HFF-Myc (cell line): ENCODE measurements at regions not wholly inside any gene's neighbourhood (a gene's known extent, or its start where the extent isn't known, plus 50 kb on each side); places are given as distances from the start of the nearest gene placed in this dataset.

ENCODE experiments used
- DNase-seq: peaks from one replicate; pipeline ENCODE4 v3.0.0-alpha.2; 2011; ENCODE audit warnings: low read depth; ENCODE audit errors: extremely low read depth
- H3K4me3 ChIP-seq: replicated peaks from 2 replicates; pipeline ENCODE4 v1.5.1; 2011; ENCODE audit warnings: low read depth, mild to moderate bottlenecking, control low read depth, low read length
- TF ChIP-seq, protein P1 (sequence below): IDR thresholded peaks from 2 replicates; pipeline ENCODE4 v1.5.1; 2012; ENCODE audit warnings: mild to moderate bottlenecking, low read depth, low read length, control low read depth; ENCODE audit errors: missing control alignments

DNA sequence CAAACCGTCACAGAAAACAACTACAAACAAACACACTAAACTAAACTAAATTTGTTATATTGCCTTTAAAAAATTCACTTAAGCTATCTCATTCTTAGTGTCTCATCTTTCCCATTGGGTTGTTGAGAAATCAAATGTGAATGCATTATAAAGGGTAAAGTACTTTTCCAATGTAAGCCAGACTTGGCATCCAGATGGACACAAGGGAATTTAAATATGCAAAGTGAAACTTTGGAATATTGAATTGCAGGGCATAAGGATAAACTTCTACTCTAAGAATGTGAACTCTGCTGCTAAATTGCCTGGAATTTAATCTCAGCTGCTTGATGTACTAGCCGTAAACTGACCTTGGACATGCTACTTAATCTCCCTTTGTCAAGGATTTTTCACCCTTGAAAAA lies 1554.6 kb downstream of the CDH8 start:
- no peak for DNase-seq
- TF ChIP-seq, protein P1, sequence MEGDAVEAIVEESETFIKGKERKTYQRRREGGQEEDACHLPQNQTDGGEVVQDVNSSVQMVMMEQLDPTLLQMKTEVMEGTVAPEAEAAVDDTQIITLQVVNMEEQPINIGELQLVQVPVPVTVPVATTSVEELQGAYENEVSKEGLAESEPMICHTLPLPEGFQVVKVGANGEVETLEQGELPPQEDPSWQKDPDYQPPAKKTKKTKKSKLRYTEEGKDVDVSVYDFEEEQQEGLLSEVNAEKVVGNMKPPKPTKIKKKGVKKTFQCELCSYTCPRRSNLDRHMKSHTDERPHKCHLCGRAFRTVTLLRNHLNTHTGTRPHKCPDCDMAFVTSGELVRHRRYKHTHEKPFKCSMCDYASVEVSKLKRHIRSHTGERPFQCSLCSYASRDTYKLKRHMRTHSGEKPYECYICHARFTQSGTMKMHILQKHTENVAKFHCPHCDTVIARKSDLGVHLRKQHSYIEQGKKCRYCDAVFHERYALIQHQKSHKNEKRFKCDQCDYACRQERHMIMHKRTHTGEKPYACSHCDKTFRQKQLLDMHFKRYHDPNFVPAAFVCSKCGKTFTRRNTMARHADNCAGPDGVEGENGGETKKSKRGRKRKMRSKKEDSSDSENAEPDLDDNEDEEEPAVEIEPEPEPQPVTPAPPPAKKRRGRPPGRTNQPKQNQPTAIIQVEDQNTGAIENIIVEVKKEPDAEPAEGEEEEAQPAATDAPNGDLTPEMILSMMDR = no peak

DNA sequence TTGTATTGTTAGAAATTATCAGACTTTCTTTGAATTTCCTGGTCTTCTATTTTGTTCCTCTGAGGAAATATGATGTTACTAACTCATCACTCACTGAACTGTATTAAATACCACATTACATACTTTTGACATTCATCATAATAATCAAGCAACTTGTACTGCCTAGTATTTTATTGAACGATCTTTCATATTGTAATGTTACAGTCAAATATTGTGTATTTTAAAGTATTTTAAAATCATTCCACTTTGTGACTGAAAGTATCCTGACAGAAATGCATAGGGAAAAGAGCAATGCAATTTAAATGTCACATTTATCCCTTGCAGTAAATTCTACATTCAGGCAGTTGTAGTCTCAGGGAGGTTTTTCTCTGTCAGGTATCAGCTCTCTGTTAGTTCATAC lies 1557.4 kb downstream of the CDH8 start:
- TF ChIP-seq, protein P1 = no peak
- no peak overlapping the region for H3K4me3 ChIP-seq
- no peak for DNase-seq

More for the DNA sequence above, 1554.6 kb downstream of the CDH8 start:
- no peak overlapping the region for H3K4me3 ChIP-seq

DNA sequence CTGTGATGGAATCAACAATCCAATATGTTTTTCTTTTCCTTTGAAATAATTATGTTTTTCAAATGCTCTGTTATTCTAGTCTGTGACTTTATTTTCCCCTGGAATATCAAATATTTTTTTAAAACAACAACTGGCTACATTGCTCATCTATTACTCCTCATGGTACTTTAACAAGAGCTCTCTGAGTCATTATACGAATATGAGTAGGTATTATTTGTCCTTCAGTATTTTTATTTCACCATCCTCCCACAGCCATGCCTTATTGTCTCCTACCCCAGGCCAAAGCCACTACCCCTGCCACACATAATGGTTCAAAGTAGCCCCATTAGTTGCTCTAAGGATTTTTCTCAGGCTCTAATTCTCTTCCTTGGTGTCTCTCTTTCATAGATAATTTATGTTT lies 1572.3 kb downstream of the CDH8 start:
- DNase-seq = no peak
- TF ChIP-seq, protein P1 = no peak
- no peak overlapping the region for H3K4me3 ChIP-seq

DNA sequence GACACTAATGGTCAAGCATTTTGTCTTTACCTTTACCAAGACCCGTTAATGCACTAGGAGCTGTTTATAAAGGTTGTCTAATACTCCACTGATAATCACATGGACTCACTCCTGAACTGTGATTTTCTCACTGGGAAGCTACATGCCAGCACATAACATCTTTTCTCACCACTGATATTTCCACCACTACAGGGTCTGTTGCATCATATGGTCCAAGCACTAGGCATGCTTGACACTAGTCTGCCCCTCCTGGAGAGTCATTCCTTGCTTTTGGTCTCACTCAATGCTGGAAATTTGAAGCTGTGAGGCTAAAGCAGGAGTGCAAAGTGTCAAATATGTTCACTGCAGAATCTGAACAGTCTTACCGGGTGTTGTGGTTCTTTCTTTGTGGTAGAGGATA lies 1576.8 kb downstream of the CDH8 start:
- DNase-seq = no peak
- no peak overlapping the region for H3K4me3 ChIP-seq
- TF ChIP-seq, protein P1 = no peak

DNA sequence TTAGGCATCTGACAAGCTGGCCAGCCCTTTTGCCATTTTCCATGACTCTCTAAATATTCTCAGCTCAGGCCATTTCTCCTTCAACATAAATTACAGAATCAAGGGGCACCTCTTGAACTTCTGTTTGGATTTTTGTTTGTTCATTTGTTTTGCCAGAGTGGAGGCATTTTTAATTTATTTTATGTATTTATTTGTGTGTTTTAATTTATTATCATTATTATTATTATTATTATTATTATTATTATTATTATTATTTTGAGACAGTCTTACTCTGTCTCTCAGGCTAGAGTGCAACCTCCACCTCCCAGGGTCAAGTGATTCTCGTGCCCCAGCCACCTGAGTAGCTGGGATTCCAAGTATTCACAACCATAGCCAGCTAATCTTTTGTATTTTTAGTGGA lies 1578.0 kb downstream of the CDH8 start:
- no peak overlapping the region for H3K4me3 ChIP-seq
- TF ChIP-seq, protein P1 = no peak
- no peak for DNase-seq

DNA sequence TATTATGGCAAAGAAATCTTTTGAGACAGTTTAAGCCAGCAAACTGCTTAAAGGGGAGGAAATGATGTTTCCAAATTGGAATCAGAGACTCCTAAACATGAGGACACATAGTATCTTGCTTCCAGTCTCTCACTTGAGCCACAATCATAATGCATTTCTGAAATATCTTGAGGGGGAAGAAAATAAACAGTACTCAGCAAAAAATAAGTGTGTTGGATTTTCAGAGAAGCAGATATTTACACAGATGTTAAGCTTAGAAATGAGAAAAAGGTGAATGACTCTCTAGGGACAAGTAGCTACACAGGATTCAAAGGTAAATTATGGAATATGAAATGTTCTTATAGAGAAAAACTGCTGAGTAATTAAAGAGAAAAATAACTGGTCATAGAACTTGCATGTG lies 1583.6 kb downstream of the CDH8 start:
- TF ChIP-seq, protein P1 = no peak
- DNase-seq = no peak
- H3K4me3 ChIP-seq = no peak overlapping the region

DNA sequence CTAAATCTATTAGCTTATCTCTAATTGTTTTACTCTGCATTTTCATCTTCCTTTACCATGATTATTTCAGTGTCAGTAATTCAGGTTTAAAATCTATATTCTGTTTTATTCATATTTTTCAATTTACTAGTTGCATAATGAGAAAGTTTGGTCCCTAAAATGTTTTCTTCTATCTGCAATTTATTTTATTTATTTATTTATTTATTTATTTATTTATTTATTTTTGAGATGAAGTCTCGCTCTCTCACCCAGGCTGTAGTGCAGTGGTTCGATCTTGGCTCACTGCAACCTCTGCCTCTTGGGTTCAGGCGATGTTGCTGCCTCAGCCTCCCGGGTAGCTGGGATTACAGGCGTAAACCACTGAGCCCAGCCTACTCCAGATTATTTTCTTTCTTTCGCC lies 1597.3 kb downstream of the CDH8 start:
- no peak overlapping the region for H3K4me3 ChIP-seq
- no peak for DNase-seq
- TF ChIP-seq, protein P1 = no peak
